Stimulated activated CD8-positive, alpha-beta memory T cell treated with anti-CD3 and anti-CD28 coated beads, Interleukin-12 subunit alpha, Interleukin-12 subunit beta, amount 100 ng/mL, for 1 hour (primary cell): ENCODE measurements at regions not wholly inside any gene's neighbourhood (a gene's known extent, or its start where the extent isn't known, plus 50 kb on each side); places are given as distances from the start of the nearest gene placed in this dataset.

ENCODE experiments used
- DNase-seq: peaks from one replicate; pipeline ENCODE4 v3.0.0-alpha.2; 2020; ENCODE audit warnings: low read depth

GRCh38 chr13:107864543-107865317 is 350.6 kb downstream of the LIG4 start:
- no peak for DNase-seq

- no peak for DNase-seq
Measured at GRCh38 chr13:107860284-107860683, 355.1 kb downstream of the LIG4 start.

- no peak for DNase-seq
Measured at GRCh38 chr13:107854880-107855279, 360.5 kb downstream of the LIG4 start.

GRCh38 chr13:107852072-107852471 is 363.3 kb downstream of the LIG4 start:
- DNase-seq: no peak

GRCh38 chr13:107851670-107852069 is 363.7 kb downstream of the LIG4 start:
- no peak for DNase-seq

GRCh38 chr13:107847406-107847805 is 367.9 kb downstream of the LIG4 start:
- DNase-seq: no peak

GRCh38 chr13:107846642-107847041 is 368.7 kb downstream of the LIG4 start:
- DNase-seq: no peak

- no peak for DNase-seq
Measured at GRCh38 chr13:107845911-107846310, 369.4 kb downstream of the LIG4 start.

- no peak for DNase-seq
Measured at GRCh38 chr13:107843681-107844080, 371.7 kb downstream of the LIG4 start.

GRCh38 chr13:107843281-107843680 is 372.1 kb downstream of the LIG4 start:
- DNase-seq: no peak

- DNase-seq: no peak
Measured at GRCh38 chr13:107842562-107843180, 372.7 kb downstream of the LIG4 start.

GRCh38 chr13:107838588-107839161 is 376.7 kb downstream of the LIG4 start:
- DNase-seq: no peak

GRCh38 chr13:107836685-107837084 is 378.7 kb downstream of the LIG4 start:
- DNase-seq: no peak

GRCh38 chr13:107835339-107836018 is 379.9 kb downstream of the LIG4 start:
- DNase-seq: no peak

GRCh38 chr13:107834717-107835116 is 380.6 kb downstream of the LIG4 start:
- no peak for DNase-seq

GRCh38 chr13:107834281-107834680 is 381.1 kb downstream of the LIG4 start:
- DNase-seq: no peak

GRCh38 chr13:107832500-107833100 is 382.7 kb downstream of the LIG4 start:
- DNase-seq: no peak

- DNase-seq: no peak
Measured at GRCh38 chr13:107830804-107831203, 384.5 kb downstream of the LIG4 start.

- no peak for DNase-seq
Measured at GRCh38 chr13:107827840-107828549, 387.3 kb downstream of the LIG4 start.

GRCh38 chr13:107824635-107825034 is 390.7 kb downstream of the LIG4 start:
- DNase-seq: no peak

GRCh38 chr13:107822006-107822405 is 393.3 kb downstream of the LIG4 start:
- no peak for DNase-seq

- DNase-seq: no peak
Measured at GRCh38 chr13:107821492-107821891, 393.8 kb downstream of the LIG4 start.
